ENCODE measurements at regions not wholly inside any gene's neighbourhood (a gene's known extent, or its start where the extent isn't known, plus 50 kb on each side); places are given as distances from the start of the nearest gene placed in this dataset.

DNA sequence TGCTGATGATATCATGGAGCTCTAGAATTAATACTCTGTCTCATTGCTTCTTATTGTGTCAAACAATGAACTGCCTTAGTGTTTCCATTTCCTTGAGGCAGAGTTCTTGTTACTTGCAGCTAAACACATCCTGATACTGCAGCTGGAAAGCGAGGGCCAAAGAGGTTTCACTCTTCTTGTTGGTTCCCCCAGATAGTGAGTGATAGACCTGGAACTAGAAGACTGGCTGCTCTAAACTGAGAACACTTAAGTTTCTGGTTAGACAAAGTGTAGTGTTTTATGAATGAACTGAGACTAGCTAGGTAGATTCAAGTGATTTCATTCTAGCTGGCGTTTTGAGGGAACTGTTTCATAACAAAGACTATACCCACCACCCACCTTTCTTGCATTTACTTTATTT lies 321.7 kb downstream of the TXNL1 start:
- TF ChIP-seq, protein P1, sequence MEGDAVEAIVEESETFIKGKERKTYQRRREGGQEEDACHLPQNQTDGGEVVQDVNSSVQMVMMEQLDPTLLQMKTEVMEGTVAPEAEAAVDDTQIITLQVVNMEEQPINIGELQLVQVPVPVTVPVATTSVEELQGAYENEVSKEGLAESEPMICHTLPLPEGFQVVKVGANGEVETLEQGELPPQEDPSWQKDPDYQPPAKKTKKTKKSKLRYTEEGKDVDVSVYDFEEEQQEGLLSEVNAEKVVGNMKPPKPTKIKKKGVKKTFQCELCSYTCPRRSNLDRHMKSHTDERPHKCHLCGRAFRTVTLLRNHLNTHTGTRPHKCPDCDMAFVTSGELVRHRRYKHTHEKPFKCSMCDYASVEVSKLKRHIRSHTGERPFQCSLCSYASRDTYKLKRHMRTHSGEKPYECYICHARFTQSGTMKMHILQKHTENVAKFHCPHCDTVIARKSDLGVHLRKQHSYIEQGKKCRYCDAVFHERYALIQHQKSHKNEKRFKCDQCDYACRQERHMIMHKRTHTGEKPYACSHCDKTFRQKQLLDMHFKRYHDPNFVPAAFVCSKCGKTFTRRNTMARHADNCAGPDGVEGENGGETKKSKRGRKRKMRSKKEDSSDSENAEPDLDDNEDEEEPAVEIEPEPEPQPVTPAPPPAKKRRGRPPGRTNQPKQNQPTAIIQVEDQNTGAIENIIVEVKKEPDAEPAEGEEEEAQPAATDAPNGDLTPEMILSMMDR (IDR thresholded peaks at IDR 0.05) = no peak
- Histone ChIP-seq H3K27me3 (ENCODE audit: control insufficient read depth in 2 of 2, insufficient read depth in 2 of 2, low read length in 2 of 2) (no peaks in the 10 kb centered on the region), H4K20me1 (ENCODE audit: insufficient read depth, low read length) (no peaks in the 10 kb centered on the region), H3K79me2 (ENCODE audit: insufficient read depth, low read length) (no peaks in the 10 kb centered on the region), H3K4me3 (replicated peaks in 1 of 3; ENCODE audit: low read depth in 2 of 3, low read length in 3 of 3) (no peak overlapping the region), H3K4me1 (ENCODE audit: control insufficient read depth in 1 of 2, insufficient read depth in 2 of 2, low read length in 2 of 2) (peaks cover 6 to 8% of the 10 kb centered on the region in 2 donors), H3K4me2 (replicated peaks; ENCODE audit: extremely low read depth, low read length, poor library complexity, severe bottlenecking) (no peak overlapping the region), H3K36me3 (replicated peaks in 1 of 2; ENCODE audit: control insufficient read depth in 1 of 2, insufficient read depth in 2 of 2, low read length in 2 of 2) (no peaks in the 10 kb centered on the region), H2AFZ (ENCODE audit: insufficient read depth, low read depth, low read length, poor library complexity, severe bottlenecking) (no peak overlapping the region), H3K9ac (ENCODE audit: insufficient read depth, low read length, poor library complexity, severe bottlenecking) (no peak overlapping the region), H3K9me3 (replicated peaks in 1 of 2; ENCODE audit: control insufficient read depth in 1 of 2, insufficient read depth in 1 of 2, low read length in 2 of 2) (no peaks in the 10 kb centered on the region), H3K27ac (ENCODE audit: low read depth in 1 of 2, low read length in 2 of 2) (no peak overlapping the region)
- intact Hi-C loops (cut with micrococcal nuclease) = no loop called here
- Mint-ChIP-seq H3K27ac (no peak overlapping the region), H3K4me1 (peaks cover 17% of the 10 kb centered on the region), H3K4me3 (no peak overlapping the region), H3K36me3 (no peaks in the 10 kb centered on the region), H3K9me3 (peaks cover 0 to 2% (median 0%) of the 10 kb centered on the region in 7 donors), H3K27me3 (ENCODE audit: low read depth in 3 of 3) (peaks cover 0 to 2% (median 0%) of the 10 kb centered on the region in 3 donors)
- no peak for DNase-seq
- WGBS (ENCODE audit: insufficient coverage) = 100% methylated on average over 1 of the region's 2 CpGs

- Histone ChIP-seq H3K4me2 (replicated peaks; ENCODE audit: extremely low read depth, low read length, poor library complexity, severe bottlenecking) (no peak overlapping the region), H3K9me3 (replicated peaks in 1 of 2; ENCODE audit: control insufficient read depth in 1 of 2, insufficient read depth in 1 of 2, low read length in 2 of 2) (no peaks in the 10 kb centered on the region)
Observed at GRCh38 chr18:56315363-56315762, 323.0 kb downstream of the TXNL1 start.

More at GRCh38 chr18:56315363-56315762, 323.0 kb downstream of the TXNL1 start:
- H4K20me1 ChIP-seq (ENCODE audit: insufficient read depth, low read length) = no peaks in the 10 kb centered on the region
- H3K27me3 ChIP-seq (ENCODE audit: control insufficient read depth in 2 of 2, insufficient read depth in 2 of 2, low read length in 2 of 2) = no peaks in the 10 kb centered on the region
- H3K9me3 Mint-ChIP-seq = no peaks in the 10 kb centered on the region
- H3K4me1 ChIP-seq (ENCODE audit: control insufficient read depth in 1 of 2, insufficient read depth in 2 of 2, low read length in 2 of 2) = peaks cover 6 to 8% of the 10 kb centered on the region in 2 donors
- no peak overlapping the region for H3K4me3 ChIP-seq (replicated peaks in 1 of 3; ENCODE audit: low read depth in 2 of 3, low read length in 3 of 3)
- no peaks in the 10 kb centered on the region for H3K36me3 Mint-ChIP-seq
- intact Hi-C loops (cut with micrococcal nuclease) = no loop called here
- H3K79me2 ChIP-seq (ENCODE audit: insufficient read depth, low read length) = no peaks in the 10 kb centered on the region
- peaks cover 17% of the 10 kb centered on the region for H3K4me1 Mint-ChIP-seq
- no peak overlapping the region for H3K27ac Mint-ChIP-seq
- WGBS (ENCODE audit: insufficient coverage) = no CpG with 5 or more reads among the region's 1 CpG
- no peak for DNase-seq
- no peak overlapping the region for H3K4me3 Mint-ChIP-seq
- no peaks in the 10 kb centered on the region for H3K36me3 ChIP-seq (replicated peaks in 1 of 2; ENCODE audit: control insufficient read depth in 1 of 2, insufficient read depth in 2 of 2, low read length in 2 of 2)
- TF ChIP-seq, protein P1 (IDR thresholded peaks at IDR 0.05) = no peak
- no peak overlapping the region for H3K27ac ChIP-seq (ENCODE audit: low read depth in 1 of 2, low read length in 2 of 2)
- H3K27me3 Mint-ChIP-seq (ENCODE audit: low read depth in 3 of 3) = peaks cover 0 to 2% (median 0%) of the 10 kb centered on the region in 3 donors
- no peak overlapping the region for H2AFZ ChIP-seq (ENCODE audit: insufficient read depth, low read depth, low read length, poor library complexity, severe bottlenecking)
- H3K9ac ChIP-seq (ENCODE audit: insufficient read depth, low read length, poor library complexity, severe bottlenecking) = no peak overlapping the region
